ENCODE measurements at regions not wholly inside any gene's neighbourhood (a gene's known extent, or its start where the extent isn't known, plus 50 kb on each side); places are given as distances from the start of the nearest gene placed in this dataset.

- Histone ChIP-seq H3K9me3 (peaks cover 0 to 4% (median 0%) of the 10 kb centered on the region in 11 donors), H3K36me3 (no peaks in the 10 kb centered on the region), H3K27me3 (no peaks in the 10 kb centered on the region), H3K4me3 (no peak overlapping the region), H3K4me1 (peaks cover 4 to 15% (median 13%) of the 10 kb centered on the region in 9 donors), H3K27ac (peak overlapping the region in 1 of 10 donors; percentile 53)
- no peak for DNase-seq
- intact Hi-C loops (cut with DNase I), result loop anchor here in 2 of 10 donors (10.0 kb wide), 2 partner anchors 78 to 582 kb away; no protein-coding TSS in a partner anchor
- TF ChIP-seq CTCF (IDR thresholded peaks at IDR 0.05), result no peak
- WGBS, 2 donors, result 85 to 88% methylated on average over 6 of the region's 6 CpGs
- ATAC-seq, result no peak
Measured at GRCh38 chr14:89626233-89626806, 209.3 kb upstream of the FOXN3 start.

GRCh38 chr14:89625731-89626232 is 208.7 kb upstream of the FOXN3 start:
- no peak for ATAC-seq
- peaks cover 4 to 19% (median 13%) of the 10 kb centered on the region in 9 donors for H3K4me1 ChIP-seq
- no peaks in the 10 kb centered on the region for H3K27me3 ChIP-seq
- no peak for TF ChIP-seq CTCF (IDR thresholded peaks at IDR 0.05)
- WGBS, 2 donors, result 63 to 68% methylated on average over 9 of the region's 9 CpGs
- no peak for DNase-seq
- peak overlapping the region in 3 of 10 donors; percentile 11 to 53 (median 17) for H3K27ac ChIP-seq
- H3K36me3 ChIP-seq, result no peaks in the 10 kb centered on the region
- intact Hi-C loops (cut with DNase I), result loop anchor here in 2 of 10 donors (10.0 kb wide), 2 partner anchors 79 to 581 kb away; no protein-coding TSS in a partner anchor
- H3K9me3 ChIP-seq, result peaks cover 0 to 4% (median 0%) of the 10 kb centered on the region in 11 donors
- no peak overlapping the region for H3K4me3 ChIP-seq

GRCh38 chr14:89625244-89625713 is 208.2 kb upstream of the FOXN3 start:
- Histone ChIP-seq H3K27ac (peak overlapping the region in 2 of 10 donors; percentile 11 to 17), H3K4me3 (peak overlapping the region in 1 of 10 donors; percentile 11), H3K9me3 (peaks cover 0 to 4% (median 0%) of the 10 kb centered on the region in 11 donors), H3K4me1 (peaks cover 4 to 21% (median 13%) of the 10 kb centered on the region in 9 donors), H3K27me3 (no peaks in the 10 kb centered on the region), H3K36me3 (no peaks in the 10 kb centered on the region)
- WGBS, 2 donors, result 41 to 43% methylated on average over 20 of the region's 20 CpGs
- no peak for TF ChIP-seq CTCF (IDR thresholded peaks at IDR 0.05)
- DNase-seq (peak; percentile 46 to 52), ATAC-seq (peak; percentile 34 to 76 (median 44))
- intact Hi-C loops (cut with DNase I), result loop anchor here in 2 of 10 donors (10.0 kb wide), 2 partner anchors 80 to 580 kb away; no protein-coding TSS in a partner anchor

GRCh38 chr14:89624500-89625156 is 207.6 kb upstream of the FOXN3 start:
- Histone ChIP-seq H3K27me3 (no peaks in the 10 kb centered on the region), H3K9me3 (peaks cover 0 to 4% (median 0%) of the 10 kb centered on the region in 11 donors), H3K27ac (peak overlapping the region in 1 of 10 donors; percentile 17), H3K4me1 (peaks cover 4 to 25% (median 13%) of the 10 kb centered on the region in 9 donors), H3K4me3 (peak overlapping the region in 1 of 10 donors; percentile 11), H3K36me3 (no peaks in the 10 kb centered on the region)
- DNase-seq (no peak), ATAC-seq (no peak)
- WGBS, 2 donors, result 93 to 96% methylated on average over 15 of the region's 15 CpGs
- intact Hi-C loops (cut with DNase I), result loop anchor here in 3 of 10 donors (5.0 to 10.0 kb wide), 4 partner anchors 38 to 580 kb away; no protein-coding TSS in a partner anchor
- TF ChIP-seq CTCF (IDR thresholded peaks at IDR 0.05), result no peak
